ENCODE measurements at regions not wholly inside any gene's neighbourhood (a gene's known extent, or its start where the extent isn't known, plus 50 kb on each side); places are given as distances from the start of the nearest gene placed in this dataset.

GRCh38 chrX:45681891-45682290 is 481.2 kb upstream of the DIPK2B start:
- TF ChIP-seq CTCF (IDR thresholded peaks at IDR 0.05; ENCODE audit: insufficient read depth, low read length) = no peak
- TF ChIP-seq GABPA (IDR thresholded peaks at IDR 0.05; ENCODE audit: low read depth) = no peak
